ENCODE measurements at regions not wholly inside any gene's neighbourhood (a gene's known extent, or its start where the extent isn't known, plus 50 kb on each side); places are given as distances from the start of the nearest gene placed in this dataset.

- H3K27me3 Mint-ChIP-seq = no peaks in the 10 kb centered on the region
- peaks cover under 1% of the 10 kb centered on the region for H3K9me3 Mint-ChIP-seq
Measured at GRCh38 chr18:53991805-53992204, 232.7 kb downstream of the MBD2 start.

DNA sequence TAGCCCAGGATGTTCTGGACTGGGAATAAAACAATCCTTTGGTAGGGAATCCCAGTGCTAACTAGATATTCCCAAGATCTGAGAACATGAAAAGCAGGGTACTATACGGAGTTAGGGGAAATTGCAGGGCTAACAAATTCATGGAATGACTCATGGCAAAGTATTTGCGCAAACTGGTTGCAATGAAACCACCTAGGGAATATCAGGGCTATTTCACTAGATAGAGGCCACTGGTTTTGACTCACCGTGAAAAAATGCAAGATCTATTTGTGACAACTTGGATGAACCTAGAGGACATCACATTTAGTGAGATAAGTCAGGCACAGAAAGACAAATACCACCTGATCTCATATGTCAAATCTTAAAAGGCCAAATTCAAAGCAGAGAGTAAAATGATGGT, 233.3 kb downstream of the MBD2 start:
- Mint-ChIP-seq H3K27ac (no peak overlapping the region), H3K4me3 (no peak overlapping the region), H3K9me3 (no peaks in the 10 kb centered on the region), H3K4me1 (ENCODE audit: low read depth) (no peaks in the 10 kb centered on the region), H3K36me3 (ENCODE audit: low read depth) (no peaks in the 10 kb centered on the region), H3K27me3 (no peaks in the 10 kb centered on the region)
- intact Hi-C loops (cut with micrococcal nuclease) = no loop called here

More at GRCh38 chr18:53991805-53992204, 232.7 kb downstream of the MBD2 start:
- intact Hi-C loops (cut with micrococcal nuclease) = no loop called here
- no peaks in the 10 kb centered on the region for H3K4me1 Mint-ChIP-seq (ENCODE audit: low read depth)
- no peaks in the 10 kb centered on the region for H3K36me3 Mint-ChIP-seq (ENCODE audit: low read depth)
- H3K27ac Mint-ChIP-seq = no peak overlapping the region
- no peak overlapping the region for H3K4me3 Mint-ChIP-seq

- Mint-ChIP-seq H3K4me1 (ENCODE audit: low read depth) (no peaks in the 10 kb centered on the region), H3K9me3 (no peaks in the 10 kb centered on the region), H3K36me3 (ENCODE audit: low read depth) (no peaks in the 10 kb centered on the region), H3K27ac (no peak overlapping the region), H3K27me3 (no peaks in the 10 kb centered on the region), H3K4me3 (no peak overlapping the region)
- intact Hi-C loops (cut with micrococcal nuclease) = no loop called here
Measured at GRCh38 chr18:53990485-53990884, 234.0 kb downstream of the MBD2 start.

- no peak overlapping the region for H3K4me3 Mint-ChIP-seq
- no peaks in the 10 kb centered on the region for H3K36me3 Mint-ChIP-seq (ENCODE audit: low read depth)
- no peak overlapping the region for H3K27ac Mint-ChIP-seq
- H3K27me3 Mint-ChIP-seq = no peaks in the 10 kb centered on the region
- intact Hi-C loops (cut with micrococcal nuclease) = no loop called here
- H3K4me1 Mint-ChIP-seq (ENCODE audit: low read depth) = no peaks in the 10 kb centered on the region
- peaks cover 23% of the 10 kb centered on the region for H3K9me3 Mint-ChIP-seq
Measured at GRCh38 chr18:53984021-53984420, 240.4 kb downstream of the MBD2 start.

DNA sequence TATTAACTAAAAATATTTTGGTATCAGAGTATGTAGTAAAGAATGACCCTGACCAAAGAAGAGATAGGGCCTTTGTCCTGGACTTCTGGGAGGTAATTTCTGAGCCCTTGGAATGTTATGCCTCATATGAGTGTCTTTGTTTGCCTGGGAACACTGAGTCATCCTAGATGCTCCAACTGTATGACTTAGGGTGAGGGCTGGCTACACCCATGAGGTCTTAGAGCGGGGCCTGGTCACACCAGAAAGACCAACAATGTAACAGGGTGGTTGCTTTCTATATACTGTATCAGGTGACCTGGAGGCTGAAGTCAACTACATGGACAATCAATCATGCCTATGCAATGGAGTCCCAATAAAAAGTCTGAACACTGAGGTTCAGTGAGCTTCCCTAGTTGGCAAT, 253.1 kb downstream of the MBD2 start:
- Mint-ChIP-seq H3K36me3 (ENCODE audit: low read depth) (no peaks in the 10 kb centered on the region), H3K4me1 (ENCODE audit: low read depth) (no peaks in the 10 kb centered on the region), H3K27me3 (no peaks in the 10 kb centered on the region), H3K27ac (no peak overlapping the region), H3K9me3 (peaks cover 23% of the 10 kb centered on the region), H3K4me3 (no peak overlapping the region)
- intact Hi-C loops (cut with micrococcal nuclease) = no loop called here

DNA sequence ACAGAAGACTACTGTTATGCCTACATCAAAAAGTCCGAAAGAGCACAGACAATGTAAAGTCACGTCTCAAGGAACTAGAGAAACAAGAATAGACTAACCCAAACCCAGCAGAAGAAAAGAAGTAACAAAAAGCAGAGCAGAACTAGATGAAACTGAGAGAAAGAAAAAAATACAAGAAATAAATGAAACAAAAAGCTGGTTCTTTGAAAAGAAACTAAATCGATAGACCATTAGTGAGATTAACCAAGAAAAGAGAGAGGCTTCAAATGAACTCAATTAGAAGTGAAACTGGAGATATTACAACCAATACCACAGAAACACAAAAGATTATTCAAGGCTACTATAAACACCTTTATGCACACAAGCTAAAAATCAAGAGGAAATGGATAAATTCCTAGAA, 271.8 kb downstream of the MBD2 start:
- Mint-ChIP-seq H3K4me3 (no peak overlapping the region), H3K9me3 (peaks cover 9% of the 10 kb centered on the region), H3K27ac (no peak overlapping the region), H3K36me3 (ENCODE audit: low read depth) (no peaks in the 10 kb centered on the region), H3K4me1 (ENCODE audit: low read depth) (no peaks in the 10 kb centered on the region), H3K27me3 (no peaks in the 10 kb centered on the region)
- intact Hi-C loops (cut with micrococcal nuclease) = no loop called here

DNA sequence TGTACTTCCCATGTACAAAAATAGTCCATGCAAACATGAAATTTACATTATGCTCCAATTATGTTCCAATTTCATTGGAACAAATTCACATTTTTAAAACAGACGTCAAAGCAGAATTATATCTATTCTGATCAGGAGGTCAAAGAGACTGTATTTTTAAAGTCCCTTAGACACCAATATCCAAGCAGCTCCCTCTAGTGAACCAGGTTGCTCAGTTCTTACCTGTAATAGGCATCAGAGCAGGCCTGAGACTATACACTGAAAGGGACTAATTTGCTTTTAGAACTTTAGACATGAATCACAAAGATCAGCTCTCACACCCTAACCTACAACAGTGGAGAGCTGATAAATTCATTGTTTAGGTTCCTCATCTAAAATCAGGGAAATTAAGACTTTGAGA, 273.9 kb downstream of the MBD2 start:
- intact Hi-C loops (cut with micrococcal nuclease) = no loop called here
- peaks cover 9% of the 10 kb centered on the region for H3K9me3 Mint-ChIP-seq
- H3K36me3 Mint-ChIP-seq (ENCODE audit: low read depth) = no peaks in the 10 kb centered on the region
- no peak overlapping the region for H3K27ac Mint-ChIP-seq
- no peak overlapping the region for H3K4me3 Mint-ChIP-seq
- no peaks in the 10 kb centered on the region for H3K4me1 Mint-ChIP-seq (ENCODE audit: low read depth)
- no peaks in the 10 kb centered on the region for H3K27me3 Mint-ChIP-seq

GRCh38 chr18:53948991-53949390, 275.5 kb downstream of the MBD2 start:
- Mint-ChIP-seq H3K36me3 (ENCODE audit: low read depth) (no peaks in the 10 kb centered on the region), H3K4me1 (ENCODE audit: low read depth) (no peaks in the 10 kb centered on the region), H3K27ac (no peak overlapping the region), H3K27me3 (no peaks in the 10 kb centered on the region), H3K4me3 (no peak overlapping the region), H3K9me3 (peaks cover 22% of the 10 kb centered on the region)
- intact Hi-C loops (cut with micrococcal nuclease) = no loop called here

- intact Hi-C loops (cut with micrococcal nuclease) = no loop called here
- no peaks in the 10 kb centered on the region for H3K36me3 Mint-ChIP-seq (ENCODE audit: low read depth)
Measured at GRCh38 chr18:53947092-53947640, 277.3 kb downstream of the MBD2 start.

DNA sequence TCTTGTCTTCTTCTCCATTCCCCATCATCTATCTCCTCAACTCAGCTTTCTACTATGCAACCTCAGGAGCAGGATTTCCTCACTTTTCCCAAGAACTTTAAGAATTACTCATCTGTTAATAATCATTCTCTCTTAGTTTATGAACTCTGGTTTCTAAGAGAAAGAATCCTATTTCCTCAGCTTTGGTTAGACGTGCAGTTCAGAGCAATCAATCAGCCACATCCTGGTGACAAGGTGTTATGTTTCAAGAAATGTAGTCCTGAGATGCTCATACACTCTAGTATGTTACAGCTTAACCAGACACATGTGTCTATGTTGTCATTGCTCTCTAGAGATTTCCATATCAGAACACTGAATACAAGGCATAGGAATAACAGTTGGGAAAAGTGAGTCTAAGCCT, 277.9 kb downstream of the MBD2 start:
- Mint-ChIP-seq H3K9me3 (peaks cover 12% of the 10 kb centered on the region), H3K4me1 (ENCODE audit: low read depth) (no peaks in the 10 kb centered on the region), H3K27ac (no peak overlapping the region), H3K4me3 (no peak overlapping the region), H3K36me3 (ENCODE audit: low read depth) (no peaks in the 10 kb centered on the region), H3K27me3 (no peaks in the 10 kb centered on the region)
- intact Hi-C loops (cut with micrococcal nuclease) = no loop called here

More at GRCh38 chr18:53947092-53947640, 277.3 kb downstream of the MBD2 start:
- Mint-ChIP-seq H3K27ac (no peak overlapping the region), H3K27me3 (no peaks in the 10 kb centered on the region), H3K4me3 (no peak overlapping the region), H3K4me1 (ENCODE audit: low read depth) (no peaks in the 10 kb centered on the region), H3K9me3 (peaks cover 13% of the 10 kb centered on the region)

GRCh38 chr18:53944721-53945120, 279.7 kb downstream of the MBD2 start:
- peaks cover 12% of the 10 kb centered on the region for H3K9me3 Mint-ChIP-seq
- no peaks in the 10 kb centered on the region for H3K4me1 Mint-ChIP-seq (ENCODE audit: low read depth)
- no peak overlapping the region for H3K27ac Mint-ChIP-seq
- no peaks in the 10 kb centered on the region for H3K27me3 Mint-ChIP-seq
- intact Hi-C loops (cut with micrococcal nuclease) = no loop called here
- H3K36me3 Mint-ChIP-seq (ENCODE audit: low read depth) = no peaks in the 10 kb centered on the region
- no peak overlapping the region for H3K4me3 Mint-ChIP-seq

DNA sequence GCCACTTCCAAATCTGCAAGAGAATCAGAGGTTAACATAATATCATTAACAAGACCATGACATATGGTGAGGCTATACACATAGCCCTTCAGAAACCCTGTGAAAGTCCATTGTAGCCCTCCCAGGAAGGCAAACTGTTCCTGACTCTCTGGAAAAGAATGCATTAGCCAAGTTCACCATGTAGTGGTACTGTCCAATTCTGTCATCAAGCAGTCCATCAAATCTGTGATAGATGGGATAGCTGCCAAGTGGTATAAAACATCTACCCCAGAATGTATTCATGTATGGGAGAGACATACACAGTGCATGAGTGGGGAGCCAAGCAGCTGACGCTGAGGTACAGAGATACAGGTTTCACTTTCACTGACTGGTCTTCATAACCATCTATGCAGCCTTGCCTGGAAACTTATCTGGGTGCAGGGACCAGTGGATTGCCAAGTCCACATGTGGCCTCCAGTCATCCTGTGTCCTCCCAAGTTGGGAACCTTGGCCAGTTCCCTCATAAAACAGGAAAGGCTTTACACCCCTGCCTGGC, 281.1 kb downstream of the MBD2 start:
- H3K27me3 Mint-ChIP-seq = no peaks in the 10 kb centered on the region
- H3K4me3 Mint-ChIP-seq = no peak overlapping the region
- H3K36me3 Mint-ChIP-seq (ENCODE audit: low read depth) = no peaks in the 10 kb centered on the region
- H3K4me1 Mint-ChIP-seq (ENCODE audit: low read depth) = no peaks in the 10 kb centered on the region
- H3K9me3 Mint-ChIP-seq = peaks cover 12% of the 10 kb centered on the region
- H3K27ac Mint-ChIP-seq = no peak overlapping the region
- intact Hi-C loops (cut with micrococcal nuclease) = no loop called here

DNA sequence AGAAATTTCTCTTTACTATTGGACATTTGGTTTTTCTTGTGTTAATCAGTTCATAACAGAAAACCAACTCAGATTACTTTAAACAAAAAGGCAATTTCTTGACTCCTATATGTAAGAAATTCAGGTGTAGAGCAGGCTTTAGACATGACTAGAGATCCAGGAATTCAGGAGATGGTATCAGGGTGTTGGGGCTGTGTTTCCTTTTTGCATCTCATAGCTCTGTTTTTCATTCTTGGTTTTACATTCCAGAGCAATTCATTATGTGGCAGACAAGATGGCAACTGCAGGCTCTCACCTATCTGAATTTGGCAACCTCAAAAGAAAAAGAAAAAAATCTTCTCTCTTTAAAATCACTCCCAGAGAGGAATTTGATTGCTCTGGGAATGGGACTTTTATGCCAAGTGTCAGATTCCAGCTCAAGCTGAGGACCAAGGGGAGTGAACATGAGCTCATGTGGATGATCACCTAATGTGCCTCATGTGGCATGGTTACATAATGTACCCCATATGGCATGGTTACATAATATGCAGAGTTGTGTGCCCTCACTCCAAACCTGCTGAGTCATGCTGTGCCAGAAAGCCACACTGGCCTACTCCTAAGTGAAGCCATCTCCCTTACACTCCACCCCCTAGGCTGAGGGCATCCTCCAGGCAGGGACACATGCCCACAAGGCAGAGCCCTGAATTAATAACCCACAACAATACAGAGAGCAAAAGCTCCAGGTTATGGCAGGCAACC, 282.7 kb downstream of the MBD2 start:
- H3K27ac Mint-ChIP-seq = no peak overlapping the region
- H3K36me3 Mint-ChIP-seq (ENCODE audit: low read depth) = no peaks in the 10 kb centered on the region
- H3K27me3 Mint-ChIP-seq = no peaks in the 10 kb centered on the region
- peaks cover 16% of the 10 kb centered on the region for H3K9me3 Mint-ChIP-seq
- no peaks in the 10 kb centered on the region for H3K4me1 Mint-ChIP-seq (ENCODE audit: low read depth)
- no peak overlapping the region for H3K4me3 Mint-ChIP-seq
- intact Hi-C loops (cut with micrococcal nuclease) = no loop called here

DNA sequence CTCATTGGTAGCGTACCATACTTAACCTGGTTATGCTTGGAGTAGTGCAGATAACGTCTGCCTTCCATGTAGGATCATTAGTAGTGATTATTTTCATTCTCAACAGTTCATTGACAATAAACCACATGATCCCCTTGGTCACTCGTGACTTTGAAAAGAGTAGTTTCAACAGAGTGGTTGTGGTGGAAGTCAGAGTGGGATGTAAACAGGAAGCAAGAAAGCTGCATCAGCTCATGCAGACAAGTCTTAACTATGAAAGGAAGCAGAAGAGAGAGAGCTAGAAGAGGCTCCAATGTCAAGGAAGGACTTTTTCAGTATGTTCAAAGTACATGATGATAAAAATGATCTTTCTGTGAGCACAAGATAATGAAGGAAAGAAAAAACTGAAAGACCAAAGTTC, 287.4 kb downstream of the MBD2 start:
- no peaks in the 10 kb centered on the region for H3K4me1 Mint-ChIP-seq (ENCODE audit: low read depth)
- no peaks in the 10 kb centered on the region for H3K36me3 Mint-ChIP-seq (ENCODE audit: low read depth)
- no peak overlapping the region for H3K4me3 Mint-ChIP-seq
- peaks cover 6% of the 10 kb centered on the region for H3K9me3 Mint-ChIP-seq
- no peak overlapping the region for H3K27ac Mint-ChIP-seq
- intact Hi-C loops (cut with micrococcal nuclease) = no loop called here
- H3K27me3 Mint-ChIP-seq = no peaks in the 10 kb centered on the region

- Mint-ChIP-seq H3K36me3 (ENCODE audit: low read depth) (no peaks in the 10 kb centered on the region), H3K4me3 (no peak overlapping the region), H3K27ac (no peak overlapping the region), H3K4me1 (ENCODE audit: low read depth) (no peaks in the 10 kb centered on the region), H3K9me3 (peaks cover 6% of the 10 kb centered on the region), H3K27me3 (no peaks in the 10 kb centered on the region)
- intact Hi-C loops (cut with micrococcal nuclease) = no loop called here
Measured at GRCh38 chr18:53935803-53936202, 288.7 kb downstream of the MBD2 start.

Data from dendritic cell treated with granulocyte-macrophage colony-stimulating factor and Interleukin-4, amounts not matched to agents 40 ng/mL and 50 ng/mL, for 4 days (primary cell).